Panc1 (cell line): ENCODE measurements at regions not wholly inside any gene's neighbourhood (a gene's known extent, or its start where the extent isn't known, plus 50 kb on each side); places are given as distances from the start of the nearest gene placed in this dataset.

Source experiments
- ATAC-seq: fragments of 200-7000 bp; cut with Tn5 transposase; 2 replicates; pipeline ENCODE4 v1.9.1; 2020; ENCODE audit warnings: mild to moderate bottlenecking, moderate library complexity
- BruUV-seq: library from RNA; stranded (reverse); fragments of 400-500 nt; replicated peaks from 2 replicates; lab custom pipeline; 2021; lab: Mats Ljungman, UMichigan
- CTCF ChIA-PET: fragments of 300-600 bp; sonication (Branson Sonifier 250); formaldehyde crosslinking; loops from one replicate; lab custom pipeline; 2022; ENCODE audit warnings: antibody characterized with exemption; lab: Charles Lee
- POLR2A ChIA-PET: fragments of 300-600 bp; sonication (Branson Sonifier 250); formaldehyde crosslinking; loops from one replicate; lab custom pipeline; 2022; ENCODE audit warnings: antibody characterized with exemption; lab: Charles Lee
- DNase-seq: peaks from one replicate; pipeline ENCODE4 v3.0.0-alpha.2; 2010; ENCODE audit warnings: low read depth, low spot score
- H3K27ac ChIP-seq: 2 replicates; pipeline ENCODE4 v1.5.1; 2011; ENCODE audit warnings: mild to moderate bottlenecking, low read length, inconsistent platforms
- H3K27me3 ChIP-seq: fragments of 200-500 bp; sonication (Bioruptor generic); 2 replicates; pipeline ENCODE4 v1.6.0; 2014; ENCODE audit warnings: low read length, inconsistent platforms; ENCODE audit not compliant: control insufficient read depth, insufficient read depth
- H3K36me3 ChIP-seq: fragments of 200-500 bp; sonication (Bioruptor generic); 2 replicates; pipeline ENCODE4 v1.5.1; 2014; ENCODE audit warnings: inconsistent platforms, mild to moderate bottlenecking, low read length, moderate library complexity; ENCODE audit not compliant: control insufficient read depth, insufficient read depth
- H3K4me1 ChIP-seq: 2 replicates; pipeline ENCODE4 v1.5.1; 2011; ENCODE audit warnings: inconsistent platforms, mild to moderate bottlenecking, low read length, moderate library complexity; ENCODE audit not compliant: control insufficient read depth, insufficient read depth
- H3K4me3 ChIP-seq, 2 experiments: 2 replicates each; pipeline ENCODE4 v1.5.1; 2011 to 2012; ENCODE audit warnings: low read depth in 2 of 2, low read length in 2 of 2, mild to moderate bottlenecking in 2 of 2, inconsistent platforms in 1 of 2, moderate library complexity in 1 of 2
- H3K9me3 ChIP-seq: fragments of 200-500 bp; sonication (Bioruptor generic); 2 replicates; pipeline ENCODE4 v1.5.1; 2014; ENCODE audit warnings: low read depth, mild to moderate bottlenecking, inconsistent platforms, low read length, moderate library complexity; ENCODE audit not compliant: control insufficient read depth, insufficient read depth
- POLR2AphosphoS5 ChIP-seq: IDR thresholded peaks from 2 replicates; pipeline ENCODE4 v1.6.1; 2012; ENCODE audit warnings: mild to moderate bottlenecking, low read depth, low read length, moderate library complexity
- SIN3A ChIP-seq: IDR thresholded peaks from 2 replicates; pipeline ENCODE4 v1.6.1; 2012; ENCODE audit warnings: low read depth, mild to moderate bottlenecking, low read length, moderate library complexity, borderline replicate concordance; ENCODE audit not compliant: insufficient read depth
- TCF7L2 ChIP-seq: IDR thresholded peaks from 2 replicates; pipeline ENCODE4 v1.6.1; 2011; ENCODE audit warnings: mild to moderate bottlenecking, low read depth, low read length, inconsistent platforms
- in situ Hi-C: cut with HindIII; loops from 2 replicates; pipeline ENCODE4 v1.10.0; 2016; ENCODE audit warnings: low sequenced_read_pairs, low pct_unique_long_range_greater_than_20kb
- intact Hi-C: fragments of 100-400 bp; cut with micrococcal nuclease; formaldehyde crosslinking; loops from one replicate; pipeline ENCODE4 v1.10.0; 2022; ENCODE audit not compliant: unreplicated experiment
- TF ChIP-seq, protein P1 (sequence below): fragments of 450-650 bp; IDR thresholded peaks from 2 replicates; pipeline ENCODE4 v1.5.1; 2017; ENCODE audit warnings: mild to moderate bottlenecking
- TF ChIP-seq, protein P2 (sequence below), 2 experiments: IDR thresholded peaks; 2 replicates each; pipeline ENCODE4 v1.6.1; 2011 to 2012; ENCODE audit warnings: low read depth in 2 of 2, control low read depth in 1 of 2, low read length in 1 of 2, mild to moderate bottlenecking in 1 of 2, moderate library complexity in 1 of 2; ENCODE audit not compliant: insufficient read depth in 1 of 2

DNA sequence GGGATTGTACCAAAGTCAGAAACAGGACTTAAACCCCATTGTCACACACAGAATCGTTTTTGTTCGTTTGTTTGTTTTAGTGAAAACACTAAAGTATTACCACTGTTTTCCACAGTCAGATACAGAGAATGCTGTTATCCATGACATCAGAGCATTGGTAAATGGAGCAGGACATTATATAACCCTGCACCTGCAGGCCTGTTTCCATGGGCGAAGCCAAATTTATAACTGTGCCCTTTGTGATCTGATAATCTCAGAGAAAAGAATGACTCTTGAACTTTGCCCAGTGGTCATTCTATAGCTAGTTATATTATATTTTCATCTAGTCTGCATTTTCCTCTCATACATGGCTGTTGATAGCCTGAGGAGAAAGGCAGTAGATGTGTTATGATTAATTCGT, 217.6 kb downstream of the TMEM182 start:
- intact Hi-C loops, result no loop called here
- Histone ChIP-seq H3K4me3 (no peak overlapping the region), H3K27ac (no peak overlapping the region), H3K9me3 (no peaks in the 10 kb centered on the region), H3K27me3 (no peaks in the 10 kb centered on the region), H3K4me1 (no peaks in the 10 kb centered on the region), H3K36me3 (no peaks in the 10 kb centered on the region)
- TF ChIP-seq SIN3A, result no peak
- TF ChIP-seq, protein P1, sequence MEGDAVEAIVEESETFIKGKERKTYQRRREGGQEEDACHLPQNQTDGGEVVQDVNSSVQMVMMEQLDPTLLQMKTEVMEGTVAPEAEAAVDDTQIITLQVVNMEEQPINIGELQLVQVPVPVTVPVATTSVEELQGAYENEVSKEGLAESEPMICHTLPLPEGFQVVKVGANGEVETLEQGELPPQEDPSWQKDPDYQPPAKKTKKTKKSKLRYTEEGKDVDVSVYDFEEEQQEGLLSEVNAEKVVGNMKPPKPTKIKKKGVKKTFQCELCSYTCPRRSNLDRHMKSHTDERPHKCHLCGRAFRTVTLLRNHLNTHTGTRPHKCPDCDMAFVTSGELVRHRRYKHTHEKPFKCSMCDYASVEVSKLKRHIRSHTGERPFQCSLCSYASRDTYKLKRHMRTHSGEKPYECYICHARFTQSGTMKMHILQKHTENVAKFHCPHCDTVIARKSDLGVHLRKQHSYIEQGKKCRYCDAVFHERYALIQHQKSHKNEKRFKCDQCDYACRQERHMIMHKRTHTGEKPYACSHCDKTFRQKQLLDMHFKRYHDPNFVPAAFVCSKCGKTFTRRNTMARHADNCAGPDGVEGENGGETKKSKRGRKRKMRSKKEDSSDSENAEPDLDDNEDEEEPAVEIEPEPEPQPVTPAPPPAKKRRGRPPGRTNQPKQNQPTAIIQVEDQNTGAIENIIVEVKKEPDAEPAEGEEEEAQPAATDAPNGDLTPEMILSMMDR, result no peak
- TF ChIP-seq TCF7L2, result no peak
- TF ChIP-seq POLR2AphosphoS5, result no peak
- TF ChIP-seq, protein P2, sequence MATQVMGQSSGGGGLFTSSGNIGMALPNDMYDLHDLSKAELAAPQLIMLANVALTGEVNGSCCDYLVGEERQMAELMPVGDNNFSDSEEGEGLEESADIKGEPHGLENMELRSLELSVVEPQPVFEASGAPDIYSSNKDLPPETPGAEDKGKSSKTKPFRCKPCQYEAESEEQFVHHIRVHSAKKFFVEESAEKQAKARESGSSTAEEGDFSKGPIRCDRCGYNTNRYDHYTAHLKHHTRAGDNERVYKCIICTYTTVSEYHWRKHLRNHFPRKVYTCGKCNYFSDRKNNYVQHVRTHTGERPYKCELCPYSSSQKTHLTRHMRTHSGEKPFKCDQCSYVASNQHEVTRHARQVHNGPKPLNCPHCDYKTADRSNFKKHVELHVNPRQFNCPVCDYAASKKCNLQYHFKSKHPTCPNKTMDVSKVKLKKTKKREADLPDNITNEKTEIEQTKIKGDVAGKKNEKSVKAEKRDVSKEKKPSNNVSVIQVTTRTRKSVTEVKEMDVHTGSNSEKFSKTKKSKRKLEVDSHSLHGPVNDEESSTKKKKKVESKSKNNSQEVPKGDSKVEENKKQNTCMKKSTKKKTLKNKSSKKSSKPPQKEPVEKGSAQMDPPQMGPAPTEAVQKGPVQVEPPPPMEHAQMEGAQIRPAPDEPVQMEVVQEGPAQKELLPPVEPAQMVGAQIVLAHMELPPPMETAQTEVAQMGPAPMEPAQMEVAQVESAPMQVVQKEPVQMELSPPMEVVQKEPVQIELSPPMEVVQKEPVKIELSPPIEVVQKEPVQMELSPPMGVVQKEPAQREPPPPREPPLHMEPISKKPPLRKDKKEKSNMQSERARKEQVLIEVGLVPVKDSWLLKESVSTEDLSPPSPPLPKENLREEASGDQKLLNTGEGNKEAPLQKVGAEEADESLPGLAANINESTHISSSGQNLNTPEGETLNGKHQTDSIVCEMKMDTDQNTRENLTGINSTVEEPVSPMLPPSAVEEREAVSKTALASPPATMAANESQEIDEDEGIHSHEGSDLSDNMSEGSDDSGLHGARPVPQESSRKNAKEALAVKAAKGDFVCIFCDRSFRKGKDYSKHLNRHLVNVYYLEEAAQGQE (IDR thresholded peaks at IDR 0.05; ENCODE audit: insufficient read depth in 1 of 2, low read depth in 2 of 2, low read length in 1 of 2), result no peak
- no TSS peak for BruUV-seq
- ChIA-PET CTCF (no interaction called here), POLR2A (no interaction called here)
- in situ Hi-C loops, result no loop called here
- DNase-seq (no peak), ATAC-seq (no peak)

DNA sequence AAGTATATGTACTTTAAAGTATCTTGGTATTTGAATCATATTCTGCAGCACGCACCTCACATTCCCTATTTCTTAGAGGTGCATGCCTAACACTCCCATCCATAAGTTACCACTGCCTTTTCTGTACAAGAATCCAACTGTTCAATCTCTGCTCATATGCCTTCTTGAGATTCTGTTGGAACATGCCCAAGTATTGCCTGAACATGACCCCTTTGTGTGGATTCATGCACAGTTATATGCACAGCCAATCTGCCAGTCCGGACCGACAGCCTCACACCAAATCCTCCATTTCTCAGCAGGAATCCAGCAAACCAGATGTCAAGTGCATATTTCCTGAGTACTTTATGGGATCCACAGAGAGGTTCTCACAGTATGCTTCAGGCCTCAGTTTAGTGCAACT, 222.0 kb downstream of the TMEM182 start:
- DNase-seq (no peak), ATAC-seq (no peak)
- CTCF ChIA-PET, result no interaction called here
- BruUV-seq, result no TSS peak
- in situ Hi-C loops, result no loop called here
- H3K27ac ChIP-seq, result no peak overlapping the region
- intact Hi-C loops, result no loop called here
- no peak for TF ChIP-seq SIN3A
- TF ChIP-seq, protein P1, result no peak
- TF ChIP-seq, protein P2 (IDR thresholded peaks at IDR 0.05; ENCODE audit: insufficient read depth in 1 of 2, low read depth in 2 of 2, low read length in 1 of 2), result no peak
- TF ChIP-seq POLR2AphosphoS5, result no peak
- no peak for TF ChIP-seq TCF7L2
- H3K9me3 ChIP-seq, result no peaks in the 10 kb centered on the region
- H3K4me1 ChIP-seq, result no peaks in the 10 kb centered on the region
- H3K36me3 ChIP-seq, result no peaks in the 10 kb centered on the region
- POLR2A ChIA-PET, result no interaction called here
- no peak overlapping the region for H3K4me3 ChIP-seq
- H3K27me3 ChIP-seq, result no peaks in the 10 kb centered on the region
